HG03196 (cell line): ENCODE measurements at regions not wholly inside any gene's neighbourhood (a gene's known extent, or its start where the extent isn't known, plus 50 kb on each side); places are given as distances from the start of the nearest gene placed in this dataset.

ENCODE experiments used
- ATAC-seq: cut with Tn5 transposase; IDR thresholded peaks from one replicate; pipeline ENCODE4 v1.9.1; 2021; ENCODE audit not compliant: unreplicated experiment

DNA sequence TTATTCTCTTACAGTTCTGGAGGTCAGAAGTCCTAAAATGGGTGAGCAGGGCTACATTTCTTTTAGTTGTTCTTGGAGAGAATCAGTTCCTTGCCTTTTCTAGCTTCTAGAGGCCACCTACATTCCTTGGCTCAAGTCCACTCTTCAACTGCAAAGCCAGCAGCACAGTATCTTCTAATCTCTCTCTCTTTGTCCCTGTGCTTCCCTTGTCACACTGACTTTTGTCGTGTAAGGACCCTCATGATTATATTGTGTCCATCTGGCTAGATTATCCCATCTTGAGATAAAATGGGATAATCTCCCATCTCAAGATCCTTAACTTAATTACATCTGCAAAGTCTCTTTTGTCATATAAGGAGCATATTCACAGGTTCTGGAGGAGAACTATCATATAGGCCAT, 359.0 kb downstream of the ADRA2A start:
- no peak for ATAC-seq

DNA sequence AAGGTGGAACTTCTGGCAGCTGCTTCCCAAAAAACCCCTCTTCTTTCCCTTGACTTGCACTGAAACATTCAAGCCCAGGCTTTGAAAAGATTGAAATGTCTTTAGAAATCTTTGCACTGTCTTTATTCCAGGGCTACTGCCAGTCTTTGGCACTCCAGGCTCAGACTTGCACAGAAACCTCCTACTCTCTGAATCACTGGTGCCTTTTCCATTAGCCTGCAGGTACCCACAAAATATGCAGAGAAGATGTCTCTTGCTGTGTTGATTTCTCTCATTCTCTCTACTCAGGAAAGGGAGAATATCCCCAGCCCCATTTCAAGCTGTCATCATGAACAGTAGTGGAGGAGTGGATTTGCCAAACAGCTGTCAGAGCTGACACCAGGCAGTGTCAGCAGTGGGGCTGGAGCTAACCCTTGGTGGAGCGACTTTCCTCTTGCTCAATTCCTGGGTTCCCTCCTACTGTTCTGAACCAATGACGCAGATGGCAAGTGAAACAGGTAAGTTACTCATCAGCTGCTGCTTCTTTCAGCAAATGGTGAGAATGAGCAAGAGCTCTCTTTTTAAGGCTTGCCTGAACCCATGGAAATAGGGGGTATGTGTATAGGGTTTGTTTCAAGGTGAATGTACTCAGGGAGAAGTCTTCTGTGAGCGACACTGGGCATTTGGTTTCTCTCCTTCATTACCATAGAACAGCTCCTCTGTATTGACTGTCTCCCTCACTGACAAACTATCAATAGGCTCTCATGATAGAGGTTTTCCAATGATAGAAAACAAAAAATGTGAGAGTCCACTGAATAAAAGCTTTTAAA, 362.4 kb downstream of the ADRA2A start:
- no peak for ATAC-seq

DNA sequence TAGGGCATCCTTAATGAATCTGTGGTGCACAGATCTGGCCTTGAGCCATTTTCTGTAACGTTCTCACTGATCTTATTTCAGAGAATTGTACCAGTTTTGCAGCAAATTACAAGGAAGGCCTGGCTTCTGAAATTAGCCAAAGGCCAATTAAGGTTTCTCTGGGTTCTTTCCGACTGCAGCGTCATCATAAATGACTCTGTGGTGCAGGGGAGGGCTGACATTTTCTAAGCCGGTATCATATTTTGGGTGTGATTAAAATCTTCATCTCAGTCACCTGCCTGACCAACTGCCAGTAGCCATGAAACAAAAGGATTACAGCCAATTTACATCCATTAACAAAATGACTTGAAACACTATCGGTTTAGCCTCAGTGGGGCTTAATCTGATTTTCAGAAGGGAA, 363.7 kb downstream of the ADRA2A start:
- no peak for ATAC-seq

DNA sequence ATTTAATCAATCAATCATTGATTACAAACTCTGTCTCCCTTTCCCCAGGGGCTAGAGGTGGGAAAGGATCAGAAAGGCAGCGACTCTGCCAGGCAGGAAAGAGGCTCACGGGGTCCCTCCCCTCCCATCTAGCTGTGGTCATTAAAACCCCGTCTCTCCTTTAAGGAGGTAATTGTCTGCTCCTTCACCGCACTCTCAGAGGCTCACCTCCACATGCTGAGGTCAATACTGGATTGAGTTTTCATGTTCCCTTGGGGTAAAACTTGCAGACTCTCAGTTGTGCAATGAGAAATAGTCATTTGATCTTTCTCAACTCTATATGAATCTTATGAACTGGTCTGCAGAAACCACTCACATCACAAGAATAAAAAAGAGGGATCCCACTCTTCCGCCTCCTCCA, 368.8 kb downstream of the ADRA2A start:
- no peak for ATAC-seq

DNA sequence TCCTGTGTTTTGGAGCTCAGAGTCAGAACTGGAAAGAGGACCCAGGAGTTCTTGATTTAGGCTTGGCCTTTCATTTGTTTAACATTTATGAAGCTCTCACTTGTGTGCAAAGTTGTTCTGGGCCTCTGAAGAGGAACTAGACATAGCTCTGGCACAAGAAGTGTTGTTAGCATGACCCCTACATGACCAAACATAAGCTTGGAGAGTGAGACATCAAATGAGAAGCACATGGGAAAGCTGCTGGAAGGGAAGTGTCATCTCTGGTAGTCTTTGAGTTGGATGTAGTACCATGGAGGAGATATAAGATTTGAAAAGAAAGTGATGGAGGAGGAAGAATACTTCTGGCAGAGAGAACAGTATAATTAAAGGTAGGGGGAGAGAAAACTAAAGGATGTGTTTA, 370.1 kb downstream of the ADRA2A start:
- no peak for ATAC-seq

DNA sequence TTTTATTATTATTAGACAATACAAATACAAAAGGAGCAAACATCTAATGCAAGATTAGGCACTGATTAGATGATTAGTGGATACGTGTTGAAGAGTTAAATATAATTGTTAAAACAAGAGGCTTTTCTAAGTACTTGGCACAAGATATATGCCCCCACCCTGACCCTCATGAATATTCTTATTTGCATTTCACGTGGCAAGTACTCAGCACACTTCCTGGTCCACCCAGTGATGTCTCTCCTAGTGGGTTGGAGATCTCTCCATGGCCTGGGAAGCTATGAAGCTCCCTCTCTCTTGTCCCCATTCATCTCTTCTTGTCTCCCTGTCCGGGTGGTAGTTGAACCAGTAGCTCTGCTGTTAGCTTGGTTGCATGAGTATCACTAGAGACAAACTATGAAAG, 375.3 kb downstream of the ADRA2A start:
- ATAC-seq: no peak

DNA sequence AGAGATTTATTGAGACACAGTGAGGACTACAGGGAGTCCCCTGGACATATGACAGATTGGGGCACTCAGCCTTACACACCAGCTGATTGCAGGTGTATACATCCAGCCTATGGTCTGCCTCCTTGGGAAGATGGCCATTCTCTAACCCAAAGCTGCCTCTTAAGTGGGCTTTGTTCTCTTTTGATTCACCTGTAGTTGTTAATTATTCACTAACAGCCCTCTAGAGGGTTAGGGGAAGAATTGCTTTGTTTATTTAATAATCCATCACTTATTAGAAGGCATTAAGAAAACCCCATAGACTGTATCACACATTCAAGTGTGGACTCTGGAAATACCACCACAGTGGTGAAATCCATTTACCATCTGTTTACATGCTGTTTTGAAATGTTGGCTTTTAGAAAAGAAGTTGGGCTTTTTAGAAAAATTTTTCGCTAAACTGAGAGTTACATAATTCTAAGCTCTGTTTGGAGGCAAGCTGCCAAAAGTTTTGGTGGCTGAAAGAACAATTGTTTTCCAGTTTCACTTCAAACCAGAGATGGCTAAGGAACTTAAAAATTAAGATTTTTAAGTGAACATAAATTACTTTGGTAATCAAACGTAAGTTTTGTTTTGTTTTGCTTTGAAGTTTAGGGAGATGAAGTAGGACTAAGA, 379.1 kb downstream of the ADRA2A start:
- ATAC-seq: no peak

DNA sequence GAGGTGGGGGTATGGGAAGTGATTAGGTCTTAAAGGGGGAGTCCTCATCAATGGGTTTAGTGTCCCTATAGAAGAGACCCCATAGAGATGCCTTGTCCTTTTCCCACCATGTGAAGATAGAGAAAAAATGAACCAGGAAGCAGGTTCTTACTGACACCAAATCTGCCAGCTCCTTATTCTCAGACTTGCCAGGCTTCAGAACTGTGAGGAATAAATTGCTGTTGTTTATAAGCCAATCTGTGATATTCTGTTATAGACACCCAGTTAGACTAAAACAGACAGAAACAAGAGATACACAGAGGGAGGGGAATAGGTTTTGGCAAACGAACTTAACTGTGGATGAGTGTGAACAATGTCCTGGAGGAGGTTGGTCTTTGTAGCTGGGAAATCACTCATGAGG, 381.4 kb downstream of the ADRA2A start:
- ATAC-seq: no peak

DNA sequence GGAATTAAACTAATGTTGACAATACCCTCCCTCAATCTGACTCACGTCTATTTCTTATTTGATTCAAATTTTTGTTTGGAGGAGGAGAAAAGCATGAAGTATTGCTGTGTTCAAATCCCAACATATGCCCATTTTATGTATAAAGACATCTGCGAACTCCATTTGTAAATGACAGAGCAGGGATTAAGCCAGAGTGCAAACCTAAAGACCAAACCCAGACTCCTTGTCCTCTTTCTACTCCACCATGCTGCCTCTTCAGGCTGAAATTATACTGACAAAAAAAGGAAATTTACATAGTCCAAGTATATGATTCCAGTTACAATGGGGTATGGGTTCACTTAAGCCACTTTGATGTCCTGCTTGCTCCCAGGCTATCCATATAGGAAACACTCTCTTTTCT, 383.1 kb downstream of the ADRA2A start:
- ATAC-seq: no peak

DNA sequence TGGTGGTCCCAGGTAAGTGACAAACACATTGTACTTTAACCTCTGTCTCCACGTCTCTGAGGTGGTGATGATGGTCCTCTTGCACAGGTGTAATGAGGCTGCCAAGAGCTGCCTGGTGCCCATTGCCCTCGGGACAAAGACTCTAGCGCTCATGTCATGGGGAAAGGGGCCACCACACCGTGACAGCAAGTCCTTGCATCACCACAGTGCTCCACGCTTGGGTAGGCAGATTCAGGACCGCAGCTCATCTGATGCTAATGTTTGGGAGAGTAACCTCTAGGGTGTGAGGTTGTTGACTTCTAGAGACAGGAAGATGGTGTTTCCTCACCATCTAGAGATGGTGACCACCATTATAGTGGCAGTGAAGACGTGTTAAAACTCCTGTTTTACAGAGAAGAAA, 395.6 kb downstream of the ADRA2A start:
- no peak for ATAC-seq

DNA sequence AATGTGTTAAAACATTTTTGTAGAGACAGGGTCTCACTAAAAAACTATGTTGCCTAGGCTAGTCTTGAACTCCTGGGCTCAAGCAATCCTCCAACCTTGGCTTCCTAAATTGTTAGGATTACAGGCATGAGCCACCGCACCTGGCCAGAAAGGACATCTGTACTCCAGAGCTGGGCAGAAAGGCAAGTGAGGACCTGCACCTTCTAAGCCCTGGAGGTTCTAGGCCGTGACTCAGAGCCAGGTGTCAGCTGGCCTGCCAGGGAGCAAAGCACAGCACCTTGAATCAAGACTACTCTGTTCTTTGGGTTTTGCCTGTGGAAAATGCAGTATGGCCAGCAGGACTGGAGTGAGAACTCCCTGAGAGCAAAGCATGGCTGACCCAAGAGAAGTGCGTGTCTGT, 396.5 kb downstream of the ADRA2A start:
- no peak for ATAC-seq

DNA sequence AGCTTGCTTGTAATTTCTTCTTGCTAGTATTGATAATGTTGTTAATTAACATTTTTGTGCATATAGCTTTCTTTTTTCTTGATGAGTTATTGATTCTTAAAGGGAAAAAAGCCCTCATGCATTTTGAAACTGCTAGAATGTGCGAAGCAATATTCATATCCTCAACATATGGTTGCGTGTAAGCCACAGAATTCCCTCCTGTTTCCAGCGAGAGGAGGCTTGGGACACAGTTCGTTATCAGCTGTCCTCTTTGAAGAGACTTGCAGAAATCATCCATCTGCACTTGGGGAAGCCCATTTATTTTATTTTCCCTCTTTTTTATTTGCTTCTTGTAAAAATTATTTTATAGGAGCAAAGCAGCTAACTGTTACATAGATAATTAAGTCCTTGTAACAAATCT, 398.0 kb downstream of the ADRA2A start:
- ATAC-seq: no peak

DNA sequence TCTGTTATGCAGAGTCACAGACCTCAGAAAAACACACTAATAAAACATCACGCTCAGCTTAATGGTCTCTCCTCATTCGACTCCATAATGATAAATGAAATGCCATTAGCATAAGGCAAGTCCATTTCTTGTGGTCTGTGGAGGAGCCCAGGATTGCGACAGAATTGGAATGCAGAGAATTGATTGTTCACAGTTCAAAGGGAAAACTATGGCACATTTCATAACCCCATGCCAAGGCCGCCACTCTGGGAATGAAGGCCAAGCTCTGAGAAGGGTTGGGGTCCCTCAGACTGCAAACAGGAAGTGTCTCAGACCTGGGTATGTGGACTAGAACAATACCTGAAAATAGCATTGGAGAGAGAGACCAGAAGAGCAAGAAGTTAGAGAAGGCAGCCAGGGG, 398.9 kb downstream of the ADRA2A start:
- ATAC-seq: no peak

DNA sequence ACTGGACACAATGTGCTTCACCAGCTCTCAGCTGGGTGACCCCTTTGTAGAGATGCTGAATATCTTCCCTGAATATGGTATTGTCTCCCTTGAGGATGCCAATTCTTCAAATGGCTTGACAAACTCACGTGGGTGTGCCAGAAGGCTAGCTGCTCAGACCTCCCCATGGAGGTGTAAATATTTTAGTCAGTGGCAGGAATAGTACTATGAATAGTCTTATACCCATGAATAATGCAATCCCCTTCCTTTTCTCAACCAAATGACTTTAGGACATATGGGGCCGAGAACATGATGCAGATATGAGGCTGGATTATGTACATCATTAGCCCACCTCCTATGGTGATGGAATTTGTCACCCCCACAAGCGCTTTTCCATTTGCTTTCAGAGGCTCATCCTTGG, 401.8 kb downstream of the ADRA2A start:
- no peak for ATAC-seq

DNA sequence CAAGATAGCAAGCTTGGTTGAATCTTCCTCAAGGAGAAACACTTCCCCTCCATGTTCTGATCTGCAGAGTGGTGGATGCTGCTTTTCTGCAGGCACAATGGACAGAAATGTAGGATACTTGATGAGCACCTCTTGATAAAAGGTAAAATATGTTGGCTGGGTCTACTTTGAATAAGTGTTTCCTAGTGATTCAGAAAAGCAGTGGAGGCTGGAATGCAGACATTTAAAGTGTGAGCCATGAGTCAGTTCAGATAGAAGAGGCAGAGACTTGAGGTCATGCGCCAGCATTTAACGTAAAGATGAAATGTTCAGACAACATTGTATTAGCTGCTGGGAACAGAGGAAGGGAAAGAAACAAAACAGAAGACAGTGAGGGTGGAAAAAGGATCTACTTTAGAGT, 403.1 kb downstream of the ADRA2A start:
- no peak for ATAC-seq

DNA sequence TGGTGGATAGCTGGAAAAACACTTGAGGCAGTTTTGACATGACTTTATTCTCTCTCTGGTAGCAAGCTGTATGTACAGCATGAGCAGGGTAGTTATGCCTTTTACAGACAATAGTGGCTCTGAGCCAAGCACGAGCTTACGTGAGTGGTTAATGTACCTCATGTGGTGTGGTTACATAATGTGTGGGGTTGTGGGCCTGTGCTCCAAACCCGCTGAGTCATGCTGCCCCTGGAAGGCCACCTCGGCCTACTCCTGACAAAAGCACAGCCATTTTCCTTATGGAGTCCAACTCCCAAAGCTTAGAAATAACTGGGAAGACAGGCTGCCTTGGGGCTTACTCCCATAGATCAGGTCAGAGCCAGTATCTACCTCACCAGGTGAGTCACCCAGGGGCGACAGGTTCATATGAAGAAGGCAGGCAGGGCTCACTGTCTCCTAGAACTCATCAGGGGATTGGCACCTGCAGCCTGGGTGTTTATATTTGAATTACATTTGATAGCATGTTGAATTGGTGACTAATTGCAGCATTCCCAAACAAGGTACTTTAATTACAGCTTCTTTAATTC, 404.5 kb downstream of the ADRA2A start:
- ATAC-seq: no peak

DNA sequence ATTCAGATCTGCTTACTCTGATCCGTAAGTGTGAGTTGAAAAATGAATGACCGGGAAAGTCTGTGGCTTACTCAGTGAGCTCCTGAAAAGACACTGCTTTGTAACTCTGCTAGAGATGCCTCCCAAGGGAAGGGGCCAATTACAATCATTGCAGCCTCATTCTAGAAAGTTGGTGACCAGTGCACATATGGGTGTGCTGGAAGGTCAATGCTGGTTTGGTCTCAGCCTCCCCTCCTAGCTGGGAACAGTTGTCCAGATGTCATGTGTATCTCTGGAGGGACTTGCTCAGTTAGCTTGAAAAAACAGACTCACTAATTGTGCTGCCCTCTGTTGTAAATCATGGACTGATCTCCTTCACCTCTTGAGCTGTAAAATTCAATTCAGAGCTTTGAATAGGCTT, 405.0 kb downstream of the ADRA2A start:
- no peak for ATAC-seq

DNA sequence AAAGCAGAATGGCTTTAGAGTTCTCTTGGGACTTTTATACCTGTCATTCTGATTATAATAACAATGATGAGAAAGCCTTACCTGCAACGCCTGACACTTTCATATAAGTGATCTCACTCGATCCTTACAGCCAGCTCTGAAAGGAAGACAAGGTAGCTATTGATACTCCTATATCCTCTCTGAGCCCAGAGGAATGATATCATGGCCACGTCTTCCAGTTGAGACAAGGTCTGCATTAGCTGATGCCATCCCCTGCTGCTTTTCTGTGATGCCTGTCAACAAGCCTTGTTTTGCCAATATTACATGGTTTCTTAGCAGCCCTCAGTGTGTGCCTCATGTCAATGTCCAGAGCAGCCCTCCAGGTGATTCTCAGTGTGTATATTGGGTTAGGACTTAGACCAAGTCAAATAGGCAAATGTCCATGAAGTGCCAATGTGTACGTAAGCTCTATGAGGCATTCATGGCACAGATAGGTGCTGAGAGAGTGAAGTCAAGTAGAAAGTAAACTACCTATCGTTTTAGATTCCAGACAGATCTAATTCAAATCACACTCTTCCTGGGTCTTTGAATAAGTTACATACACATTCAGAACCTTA, 405.9 kb downstream of the ADRA2A start:
- no peak for ATAC-seq

DNA sequence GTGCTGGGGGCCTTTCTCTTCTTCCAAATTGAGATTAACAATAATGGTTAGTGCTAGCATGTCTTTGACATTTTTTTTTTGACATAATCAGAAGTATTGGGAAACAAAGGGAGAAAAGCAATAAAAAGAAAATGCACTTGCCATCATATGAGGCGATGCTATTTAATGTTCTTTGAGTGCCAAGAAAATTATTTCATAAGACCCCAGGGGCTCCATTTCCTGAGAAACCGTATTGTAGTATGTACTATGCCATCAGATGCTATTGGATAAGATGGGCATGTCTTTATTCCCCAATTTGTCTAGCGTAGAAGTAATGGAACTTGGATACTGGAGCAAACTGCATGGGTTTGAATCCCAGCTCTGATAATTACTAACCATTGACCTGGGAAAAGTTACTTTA, 408.9 kb downstream of the ADRA2A start:
- no peak for ATAC-seq

DNA sequence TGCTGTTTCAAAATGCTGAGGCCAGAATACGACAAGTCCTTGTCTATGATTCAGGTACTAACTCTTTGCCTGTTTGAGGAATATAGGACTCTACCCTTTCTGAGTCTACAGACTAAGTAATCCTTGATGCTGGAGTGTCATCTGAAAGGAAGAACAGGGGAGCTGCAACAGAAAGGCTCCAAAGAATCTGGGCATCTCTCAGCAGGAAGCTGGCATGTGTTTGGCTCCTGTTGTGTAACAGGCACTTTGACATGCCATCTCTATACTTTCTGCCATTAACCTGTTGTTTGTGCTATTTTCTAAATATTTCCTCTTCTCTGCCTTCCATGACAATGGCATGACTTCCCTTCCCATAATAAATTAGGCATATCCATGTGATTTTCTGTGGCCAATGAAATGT, 409.5 kb downstream of the ADRA2A start:
- no peak for ATAC-seq

DNA sequence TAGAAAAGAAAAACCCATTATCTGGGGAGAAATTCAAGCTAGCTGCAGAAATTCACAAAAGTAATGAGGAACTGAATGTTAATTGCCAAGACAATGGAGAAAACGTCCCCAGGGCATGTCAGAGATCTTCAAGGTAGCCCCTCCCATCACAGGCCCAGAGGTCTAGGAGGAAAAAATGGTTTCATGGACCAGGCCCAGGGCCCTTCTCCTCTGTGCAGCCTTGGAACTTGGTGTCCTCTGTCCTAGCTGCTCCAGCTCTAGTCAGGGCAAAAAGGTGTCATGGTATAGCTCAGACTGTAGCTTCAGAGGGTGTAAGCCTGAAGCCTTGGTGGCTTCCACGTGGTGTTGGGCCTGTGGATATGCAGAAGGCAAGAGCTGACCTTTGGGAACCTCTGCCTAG, 411.8 kb downstream of the ADRA2A start:
- ATAC-seq: no peak

DNA sequence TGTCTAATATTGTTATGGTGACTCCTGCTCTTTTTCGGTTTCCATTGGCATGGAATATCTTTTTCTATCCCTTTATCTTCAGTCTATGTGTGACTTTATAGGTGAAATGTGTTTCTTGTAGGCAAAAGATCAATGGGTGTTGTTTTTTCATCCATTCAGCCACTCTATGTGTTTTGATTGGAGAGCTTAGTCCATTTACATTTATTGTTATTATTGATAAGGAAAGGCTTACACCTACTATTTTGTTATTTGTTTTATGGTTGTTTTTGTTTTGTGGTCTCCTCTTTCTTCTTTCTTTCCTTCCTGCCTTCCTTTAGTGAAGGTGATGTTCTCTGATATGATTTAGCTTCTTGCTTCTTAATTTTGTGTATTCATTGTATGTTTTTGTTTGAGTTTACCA, 414.3 kb downstream of the ADRA2A start:
- ATAC-seq: no peak
